GM12865 (cell line): ENCODE measurements at regions not wholly inside any gene's neighbourhood (a gene's known extent, or its start where the extent isn't known, plus 50 kb on each side); places are given as distances from the start of the nearest gene placed in this dataset.

Experiments
- DNase-seq: peaks from one replicate; pipeline ENCODE4 v3.0.0; 2010; ENCODE audit warnings: low read depth
- H3K4me3 ChIP-seq: 2 replicates; pipeline ENCODE4 v1.5.1; 2011; ENCODE audit warnings: mild to moderate bottlenecking, low read depth, low read length, control low read depth
- TF ChIP-seq, protein P1 (sequence below): IDR thresholded peaks from 2 replicates; pipeline ENCODE4 v1.5.1; 2011; ENCODE audit warnings: low read length, control low read depth, low read depth, inconsistent platforms; ENCODE audit not compliant: insufficient read depth; ENCODE audit errors: missing control alignments

DNA sequence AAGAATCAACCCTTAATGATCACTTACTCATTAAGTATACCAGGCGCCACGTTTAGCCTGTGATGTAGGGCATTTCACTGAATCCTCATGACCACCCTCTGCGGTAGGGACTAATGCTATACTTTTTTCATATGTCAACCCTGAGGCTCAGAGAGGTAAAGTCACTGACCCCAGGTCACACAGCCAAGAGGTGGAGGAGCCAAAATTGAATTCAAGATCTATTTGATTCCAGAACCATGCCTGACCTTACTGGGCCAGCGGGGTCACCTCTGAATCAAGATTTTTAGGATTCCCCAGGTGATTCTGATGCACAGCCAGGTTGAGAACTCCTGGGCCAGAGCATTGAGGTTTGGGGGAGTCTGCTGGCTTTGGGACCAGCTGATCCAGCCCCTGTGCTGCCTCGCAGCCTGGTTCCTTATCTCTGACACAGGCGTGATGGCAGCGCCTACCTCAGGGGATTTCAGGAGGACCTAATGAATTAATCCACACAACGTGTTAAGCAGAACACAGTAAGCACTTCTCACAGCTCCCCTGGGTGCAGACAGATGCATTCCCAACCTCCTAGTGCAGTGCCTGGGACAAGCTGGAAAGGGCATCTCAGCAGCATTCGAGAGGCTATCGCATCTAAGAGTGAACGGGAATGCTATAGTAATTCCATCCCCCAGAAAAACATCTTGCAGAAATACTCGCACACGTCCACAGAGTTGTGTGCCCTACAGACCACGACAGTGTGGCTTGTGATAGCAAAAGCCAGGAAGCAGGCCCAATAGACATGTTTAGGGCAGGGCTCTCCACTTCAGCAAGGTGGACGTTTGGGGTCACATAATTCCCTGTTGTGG, 101.4 kb upstream of the PTPN1 start:
- H3K4me3 ChIP-seq = no peak overlapping the region
- no peak for DNase-seq
- TF ChIP-seq, protein P1, sequence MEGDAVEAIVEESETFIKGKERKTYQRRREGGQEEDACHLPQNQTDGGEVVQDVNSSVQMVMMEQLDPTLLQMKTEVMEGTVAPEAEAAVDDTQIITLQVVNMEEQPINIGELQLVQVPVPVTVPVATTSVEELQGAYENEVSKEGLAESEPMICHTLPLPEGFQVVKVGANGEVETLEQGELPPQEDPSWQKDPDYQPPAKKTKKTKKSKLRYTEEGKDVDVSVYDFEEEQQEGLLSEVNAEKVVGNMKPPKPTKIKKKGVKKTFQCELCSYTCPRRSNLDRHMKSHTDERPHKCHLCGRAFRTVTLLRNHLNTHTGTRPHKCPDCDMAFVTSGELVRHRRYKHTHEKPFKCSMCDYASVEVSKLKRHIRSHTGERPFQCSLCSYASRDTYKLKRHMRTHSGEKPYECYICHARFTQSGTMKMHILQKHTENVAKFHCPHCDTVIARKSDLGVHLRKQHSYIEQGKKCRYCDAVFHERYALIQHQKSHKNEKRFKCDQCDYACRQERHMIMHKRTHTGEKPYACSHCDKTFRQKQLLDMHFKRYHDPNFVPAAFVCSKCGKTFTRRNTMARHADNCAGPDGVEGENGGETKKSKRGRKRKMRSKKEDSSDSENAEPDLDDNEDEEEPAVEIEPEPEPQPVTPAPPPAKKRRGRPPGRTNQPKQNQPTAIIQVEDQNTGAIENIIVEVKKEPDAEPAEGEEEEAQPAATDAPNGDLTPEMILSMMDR = no peak

DNA sequence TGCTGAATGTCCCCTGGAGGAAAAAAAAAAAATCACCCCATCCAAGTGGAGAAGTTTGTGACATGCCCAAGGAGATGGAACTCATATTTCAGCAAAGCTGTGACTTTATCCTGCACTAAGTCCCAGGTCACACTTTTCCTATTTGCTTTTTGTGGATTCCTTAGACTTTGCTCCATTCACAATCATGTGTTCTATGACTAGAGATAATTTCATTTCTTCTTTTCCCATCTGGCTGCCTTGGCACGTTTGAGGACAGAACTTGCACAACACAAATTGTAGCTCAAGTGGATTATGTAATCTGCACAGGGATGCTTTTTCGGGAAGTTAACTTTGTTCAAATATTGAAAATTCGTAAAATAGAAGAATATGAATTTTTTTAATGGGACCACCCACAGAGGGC, 100.7 kb upstream of the PTPN1 start:
- TF ChIP-seq, protein P1 = no peak
- no peak for DNase-seq
- H3K4me3 ChIP-seq = no peak overlapping the region

DNA sequence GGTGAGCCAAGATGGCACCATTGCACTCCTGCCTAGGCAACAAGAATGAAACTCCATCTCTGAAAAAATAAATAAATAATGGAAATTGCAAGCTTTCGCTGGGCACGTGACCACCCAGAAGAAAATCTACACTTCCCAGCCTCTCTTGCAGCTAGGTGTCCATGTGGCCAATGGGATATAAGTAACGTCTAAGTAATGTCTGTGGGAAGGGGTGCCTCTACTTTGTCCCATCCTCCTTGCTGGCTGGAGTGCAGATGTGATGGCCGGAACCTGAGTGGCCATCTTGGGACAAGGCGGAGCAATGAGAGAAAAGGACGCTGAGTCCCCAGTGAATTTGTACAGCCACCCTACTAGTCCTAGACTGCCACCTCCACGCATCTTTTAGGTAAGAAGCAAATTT, 99.8 kb upstream of the PTPN1 start:
- TF ChIP-seq, protein P1 = no peak
- DNase-seq = no peak

DNA sequence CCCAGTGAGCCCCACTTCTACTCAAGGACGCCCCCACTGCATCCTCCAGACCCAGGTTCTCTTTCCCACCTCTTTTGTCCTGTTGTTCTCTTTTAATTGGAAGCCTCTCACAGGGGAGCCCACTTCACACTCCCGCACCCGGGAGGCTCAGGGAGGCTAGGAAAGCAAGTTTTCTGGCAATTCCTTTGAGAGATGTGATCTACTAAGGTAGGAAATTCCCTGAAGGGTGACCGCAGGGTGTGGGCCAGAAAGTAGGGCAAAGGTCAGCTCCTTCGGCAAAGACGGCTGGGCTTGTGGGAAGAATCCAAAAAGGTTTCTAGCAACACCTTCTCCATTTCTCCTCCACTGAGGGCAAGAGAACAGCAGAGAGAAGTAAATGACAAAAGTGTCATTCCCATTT, 98.1 kb upstream of the PTPN1 start:
- H3K4me3 ChIP-seq = no peak overlapping the region
- TF ChIP-seq, protein P1 = no peak
- DNase-seq = no peak

More for the DNA sequence above, 99.8 kb upstream of the PTPN1 start:
- H3K4me3 ChIP-seq = no peak overlapping the region

DNA sequence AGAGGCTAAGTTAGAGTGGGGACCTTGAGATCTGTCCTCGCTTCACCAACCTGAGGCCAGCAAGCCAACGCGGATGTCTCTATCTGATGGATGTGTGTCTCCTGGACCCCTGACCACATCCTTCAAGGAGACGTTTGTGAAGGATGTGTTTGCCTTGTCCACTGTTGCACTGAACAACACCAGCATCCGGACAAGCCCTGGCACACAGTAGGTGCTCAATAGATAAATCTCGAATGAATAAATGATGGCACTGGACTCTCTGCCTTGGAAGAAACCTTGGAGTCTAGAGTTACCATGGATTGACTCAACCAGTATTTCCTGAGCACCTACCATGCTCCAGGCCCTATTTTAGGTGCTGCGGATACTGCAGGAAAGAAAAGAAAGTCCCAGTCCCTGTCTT, 97.7 kb upstream of the PTPN1 start:
- no peak overlapping the region for H3K4me3 ChIP-seq
- DNase-seq = no peak
- TF ChIP-seq, protein P1 = no peak

DNA sequence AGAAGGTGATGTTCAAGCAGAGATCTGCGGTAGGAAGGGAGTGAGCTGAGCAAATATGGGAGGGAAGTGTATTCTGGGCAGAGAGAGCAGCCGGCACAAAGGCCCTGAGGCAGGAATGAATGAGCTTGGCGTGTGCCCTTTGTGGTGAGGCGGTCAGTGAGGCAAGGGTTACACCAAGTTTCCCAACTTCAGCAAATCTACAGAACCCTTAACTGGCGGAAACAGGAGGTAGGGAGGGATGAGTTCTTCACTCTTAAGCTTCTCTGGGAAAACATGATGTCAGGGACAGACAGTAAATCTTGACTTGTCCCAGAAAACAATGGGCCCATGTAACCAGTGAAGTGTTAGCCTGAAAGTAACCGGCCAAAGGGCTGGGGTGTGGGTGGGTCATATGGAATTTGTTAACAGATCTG, 97.1 kb upstream of the PTPN1 start:
- DNase-seq = no peak
- TF ChIP-seq, protein P1 = no peak
- no peak overlapping the region for H3K4me3 ChIP-seq

DNA sequence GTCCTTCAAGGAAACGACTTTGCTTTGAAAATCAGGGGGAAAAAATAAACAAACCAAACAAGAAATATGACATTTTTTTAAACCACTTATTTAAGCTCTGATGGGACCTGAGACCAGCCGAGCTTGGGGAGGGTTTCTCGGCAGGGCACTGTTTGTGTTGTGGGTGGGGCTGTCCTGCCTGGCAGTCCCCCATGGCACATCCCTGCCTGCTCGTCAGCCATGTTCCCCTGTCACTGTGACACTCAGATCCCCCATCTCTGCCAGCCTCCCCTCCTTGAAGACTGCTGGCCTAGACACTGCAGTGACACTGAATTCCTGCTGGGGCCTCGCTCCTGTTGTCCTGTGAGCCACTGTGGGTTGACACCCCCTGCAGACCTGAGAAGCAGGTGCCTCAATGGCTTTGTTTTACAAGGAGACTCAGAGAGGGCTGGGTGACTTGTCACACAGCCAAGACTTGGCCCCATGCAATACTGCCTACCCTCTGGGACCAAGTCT, 95.1 kb upstream of the PTPN1 start:
- H3K4me3 ChIP-seq = no peak overlapping the region
- no peak for DNase-seq
- TF ChIP-seq, protein P1 = no peak
